Endothelial cell of umbilical vein (primary cell): ENCODE measurements at regions not wholly inside any gene's neighbourhood (a gene's known extent, or its start where the extent isn't known, plus 50 kb on each side); places are given as distances from the start of the nearest gene placed in this dataset.

Source experiments
- BruUV-seq: library from RNA; stranded (reverse); fragments of 400-500 nt; replicated peaks from 2 replicates; lab custom pipeline; 2021; lab: Mats Ljungman, UMichigan
- CTCF ChIA-PET: fragments of 300-600, 350-600 bp; sonication (Branson Sonifier 250); formaldehyde crosslinking; loops from one replicate; lab custom pipeline; 2021; ENCODE audit warnings: antibody characterized with exemption, inconsistent platforms; lab: Charles Lee
- POLR2A ChIA-PET: fragments of 300-600, 350-600 bp; sonication (Branson Sonifier 250); formaldehyde crosslinking; loops from one replicate; lab custom pipeline; 2021; ENCODE audit warnings: antibody characterized with exemption, inconsistent platforms; lab: Charles Lee
- DNase-seq: peaks from one replicate; pipeline ENCODE4 v3.0.0-alpha.2; 2011; ENCODE audit warnings: low read depth, low spot score
- FAIRE-seq: peaks from 2 replicates; lab custom pipeline; 2011; peaks lifted over from hg19 to GRCh38; lab: Jason Lieb, UNC
- H2AFZ ChIP-seq: 2 replicates; pipeline ENCODE4 v1.6.0; 2012; ENCODE audit warnings: low read depth, low read length, control low read depth, inconsistent platforms
- H3K27ac ChIP-seq: 2 replicates; pipeline ENCODE4 v1.5.1; 2011; ENCODE audit warnings: low read depth, mild to moderate bottlenecking, control low read depth, low read length, moderate library complexity; ENCODE audit not compliant: insufficient read depth
- H3K27me3 ChIP-seq, 2 experiments: 2 replicates each; pipeline versions ENCODE4 v1.6.0 to v1.6.1; 2011; ENCODE audit warnings: low read length in 2 of 2, mixed read lengths in 1 of 2; ENCODE audit not compliant: control insufficient read depth in 2 of 2, insufficient read depth in 2 of 2
- H3K36me3 ChIP-seq, 2 experiments: 2 replicates in 1 of 2; 3 replicates in 1 of 2; pipeline ENCODE4 v1.5.1; 2011; ENCODE audit warnings: low read length in 2 of 2, mild to moderate bottlenecking in 1 of 2, moderate library complexity in 1 of 2; ENCODE audit not compliant: control insufficient read depth in 2 of 2, insufficient read depth in 2 of 2; ENCODE audit errors: extremely low read depth in 1 of 2
- H3K4me1 ChIP-seq: 3 replicates; pipeline ENCODE4 v1.5.1; 2011; ENCODE audit warnings: mild to moderate bottlenecking, low read length; ENCODE audit not compliant: control insufficient read depth, insufficient read depth; ENCODE audit errors: extremely low read depth
- H3K4me2 ChIP-seq: 2 replicates; pipeline ENCODE4 v1.6.1; 2011; ENCODE audit warnings: low read length, control low read depth, mixed read lengths; ENCODE audit not compliant: insufficient read depth
- H3K4me3 ChIP-seq, 3 experiments: fragments of 200-600 bp in 1 of 3; sonication (generic), shearing (Covaris generic) in 1 of 3; replicated peaks in 1 of 3; 2 replicates each; pipeline ENCODE4 v1.5.1; 2011 to 2016; ENCODE audit warnings: control low read depth in 3 of 3, low read length in 3 of 3, mild to moderate bottlenecking in 2 of 3, inconsistent platforms in 1 of 3, low read depth in 1 of 3, moderate library complexity in 1 of 3; ENCODE audit not compliant: insufficient read depth in 1 of 3
- H3K79me2 ChIP-seq: 2 replicates; pipeline ENCODE4 v1.6.0; 2012; ENCODE audit warnings: low read length, inconsistent platforms; ENCODE audit not compliant: control insufficient read depth, insufficient read depth
- H3K9ac ChIP-seq: replicated peaks from 2 replicates; pipeline ENCODE3; 2011; ENCODE audit warnings: low read length, control low read depth; ENCODE audit not compliant: insufficient read depth; ENCODE audit errors: extremely low read depth
- H3K9me1 ChIP-seq: replicated peaks from 3 replicates; pipeline ENCODE4 v1.6.0; 2011; ENCODE audit warnings: mild to moderate bottlenecking, low read length; ENCODE audit not compliant: control insufficient read depth, insufficient read depth; ENCODE audit errors: extremely low read depth
- H3K9me3 ChIP-seq: replicated peaks from 2 replicates; pipeline ENCODE4 v1.5.1; 2012; ENCODE audit warnings: low read length, inconsistent platforms; ENCODE audit not compliant: control insufficient read depth, insufficient read depth
- H4K20me1 ChIP-seq: replicated peaks from 2 replicates; pipeline ENCODE3; 2011; ENCODE audit warnings: mild to moderate bottlenecking, low read length; ENCODE audit not compliant: control insufficient read depth, insufficient read depth; ENCODE audit errors: extremely low read depth
- EZH2 ChIP-seq: IDR thresholded peaks from 2 replicates; pipeline ENCODE4 v1.6.1; 2012; ENCODE audit warnings: borderline replicate concordance, low read depth, mild to moderate bottlenecking, moderate library complexity, low read length, inconsistent platforms; ENCODE audit not compliant: severe bottlenecking
- FOS ChIP-seq: IDR thresholded peaks from 2 replicates; pipeline ENCODE4 v1.6.1; 2011; ENCODE audit warnings: mild to moderate bottlenecking, low read length, moderate library complexity, borderline replicate concordance; ENCODE audit not compliant: insufficient read depth
- GATA2 ChIP-seq: IDR thresholded peaks from 2 replicates; pipeline ENCODE4 v1.7.0; 2011; ENCODE audit warnings: low read depth, mild to moderate bottlenecking, moderate library complexity, mixed read lengths, low read length; ENCODE audit not compliant: insufficient read length, insufficient read depth
- JUN ChIP-seq: IDR thresholded peaks from 2 replicates; pipeline ENCODE4 v1.6.1; 2011; ENCODE audit warnings: borderline replicate concordance, low read depth; ENCODE audit not compliant: insufficient read length, insufficient read depth
- MYC ChIP-seq: IDR thresholded peaks from one replicate; pipeline ENCODE4 v1.6.1; 2011; ENCODE audit warnings: mild to moderate bottlenecking, low read depth, low read length
- POLR2A ChIP-seq: IDR thresholded peaks from 2 replicates; pipeline ENCODE4 v1.6.1; 2012; ENCODE audit warnings: low read depth, mild to moderate bottlenecking, control low read depth, low read length
- POLR2AphosphoS5 ChIP-seq: IDR thresholded peaks from 2 replicates; pipeline ENCODE4 v1.6.1; 2012; ENCODE audit warnings: low read depth, mild to moderate bottlenecking, control low read depth, low read length, moderate library complexity; ENCODE audit not compliant: insufficient read depth
- dilution Hi-C: fragments of 300-500 bp; cut with MboI; formaldehyde crosslinking; loops from one replicate; pipeline ENCODE4 v1.15.0; 2019; ENCODE audit warnings: low sequenced_read_pairs; ENCODE audit not compliant: extremely low pct_ligation_motif_present
- intact Hi-C: fragments of 100-400 bp; cut with micrococcal nuclease; formaldehyde crosslinking; loops from one replicate; pipeline ENCODE4 v1.10.0; 2022
- TF ChIP-seq, protein P1 (sequence below): IDR thresholded peaks from 2 replicates; pipeline ENCODE4 v1.6.1; 2011; ENCODE audit not compliant: insufficient read depth, insufficient read length
- TF ChIP-seq, protein P2 (sequence below), 2 donors: IDR thresholded peaks; 1 replicate in 1 of 2; 2 replicates in 1 of 2; pipeline ENCODE4 v1.5.1; 2011; ENCODE audit warnings: low read length in 2 of 2, mild to moderate bottlenecking in 2 of 2, moderate library complexity in 2 of 2, control low read depth in 1 of 2, inconsistent platforms in 1 of 2, low read depth in 1 of 2; ENCODE audit not compliant: insufficient read depth in 1 of 2; ENCODE audit errors: extremely low read depth in 1 of 2

DNA sequence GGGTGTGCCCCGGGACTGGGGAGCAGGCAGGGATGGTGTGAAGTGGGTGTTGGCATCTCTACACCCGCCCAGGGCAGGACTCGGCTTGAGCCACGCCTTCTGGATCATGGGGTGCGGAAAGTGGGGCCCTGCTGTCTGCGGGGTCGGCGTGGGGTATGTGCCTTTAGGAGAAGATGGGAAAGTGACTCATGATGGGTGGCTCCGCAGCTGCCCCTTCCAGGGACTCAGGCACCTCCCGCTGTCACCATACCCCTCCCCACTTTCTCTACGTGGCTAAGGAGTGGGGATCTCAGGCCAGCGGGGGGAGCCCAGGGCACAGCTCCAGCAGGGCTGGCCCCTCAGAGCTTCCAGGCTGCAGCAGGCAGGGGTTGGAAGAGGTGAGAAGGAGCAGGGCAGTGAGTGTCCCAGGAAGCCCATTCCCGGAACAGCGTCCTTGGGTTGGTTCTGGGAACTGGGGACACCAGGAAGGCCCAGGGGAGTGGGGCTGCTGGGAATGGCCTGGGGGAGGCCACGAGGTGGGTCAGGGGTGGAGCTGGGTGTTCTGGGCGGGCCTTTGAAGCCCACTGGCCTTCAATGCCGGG is 102.9 kb upstream of the FGF3 start:
- H3K79me2 ChIP-seq, result no peaks in the 10 kb centered on the region
- no peaks in the 10 kb centered on the region for H3K9me3 ChIP-seq
- no peak for FAIRE-seq
- no peak overlapping the region for H3K9ac ChIP-seq
- H4K20me1 ChIP-seq, result no peaks in the 10 kb centered on the region
- H2AFZ ChIP-seq, result no peak overlapping the region
- no peak overlapping the region for H3K4me2 ChIP-seq
- intact Hi-C loops, result no loop called here
- H3K27me3 ChIP-seq, result peaks cover 13 to 23% of the 10 kb centered on the region in 2 experiments
- no peak overlapping the region for H3K27ac ChIP-seq
- DNase-seq, result no peak
- ChIA-PET CTCF (interaction anchor here (2.2 to 5.4 kb wide), 3 partner anchors 11 to 275 kb away, joined by 10 to 60 read pairs (median 53); no protein-coding TSS in a partner anchor), POLR2A (no interaction called here)
- H3K9me1 ChIP-seq, result no peaks in the 10 kb centered on the region
- TF ChIP-seq FOS (no peak), POLR2AphosphoS5 (no peak), GATA2 (no peak), JUN (no peak), EZH2 (no peak), POLR2A (no peak), MYC (no peak)
- TF ChIP-seq, protein P1, sequence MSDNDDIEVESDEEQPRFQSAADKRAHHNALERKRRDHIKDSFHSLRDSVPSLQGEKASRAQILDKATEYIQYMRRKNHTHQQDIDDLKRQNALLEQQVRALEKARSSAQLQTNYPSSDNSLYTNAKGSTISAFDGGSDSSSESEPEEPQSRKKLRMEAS, result no peak
- TF ChIP-seq, protein P2, sequence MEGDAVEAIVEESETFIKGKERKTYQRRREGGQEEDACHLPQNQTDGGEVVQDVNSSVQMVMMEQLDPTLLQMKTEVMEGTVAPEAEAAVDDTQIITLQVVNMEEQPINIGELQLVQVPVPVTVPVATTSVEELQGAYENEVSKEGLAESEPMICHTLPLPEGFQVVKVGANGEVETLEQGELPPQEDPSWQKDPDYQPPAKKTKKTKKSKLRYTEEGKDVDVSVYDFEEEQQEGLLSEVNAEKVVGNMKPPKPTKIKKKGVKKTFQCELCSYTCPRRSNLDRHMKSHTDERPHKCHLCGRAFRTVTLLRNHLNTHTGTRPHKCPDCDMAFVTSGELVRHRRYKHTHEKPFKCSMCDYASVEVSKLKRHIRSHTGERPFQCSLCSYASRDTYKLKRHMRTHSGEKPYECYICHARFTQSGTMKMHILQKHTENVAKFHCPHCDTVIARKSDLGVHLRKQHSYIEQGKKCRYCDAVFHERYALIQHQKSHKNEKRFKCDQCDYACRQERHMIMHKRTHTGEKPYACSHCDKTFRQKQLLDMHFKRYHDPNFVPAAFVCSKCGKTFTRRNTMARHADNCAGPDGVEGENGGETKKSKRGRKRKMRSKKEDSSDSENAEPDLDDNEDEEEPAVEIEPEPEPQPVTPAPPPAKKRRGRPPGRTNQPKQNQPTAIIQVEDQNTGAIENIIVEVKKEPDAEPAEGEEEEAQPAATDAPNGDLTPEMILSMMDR (IDR thresholded peaks at IDR 0.05; ENCODE audit: extremely low read depth in 1 of 2, insufficient read depth in 1 of 2, low read depth in 1 of 2, low read length in 2 of 2), result no peak
- dilution Hi-C loops, result loop anchor here (25.0 kb wide), 1 partner anchor 265 kb away; no protein-coding TSS in a partner anchor
- no peak overlapping the region for H3K4me3 ChIP-seq
- H3K4me1 ChIP-seq, result peaks cover 4% of the 10 kb centered on the region
- BruUV-seq, result no TSS peak
- H3K36me3 ChIP-seq, result no peaks in the 10 kb centered on the region
